ENCODE measurements at regions not wholly inside any gene's neighbourhood (a gene's known extent, or its start where the extent isn't known, plus 50 kb on each side); places are given as distances from the start of the nearest gene placed in this dataset.
"Not testable (repeated sequence)": the region's sequence is repeated elsewhere in the genome, so short reads cannot be mapped to it uniquely, and the experiment has no call there.

GRCh38 chr7:90033850-90034249 is 120.4 kb upstream of the STEAP1 start:
- no peak overlapping the region for H3K4me3 ChIP-seq
- no peaks in the 10 kb centered on the region for H3K36me3 ChIP-seq
- H3K27ac ChIP-seq, result peak overlapping the region in 9 of 11 experiments; percentile 72 to 87 (median 80); a peak in 18 of 22 replicates
- TF ChIP-seq Cebpa-rat (IDR thresholded peaks at IDR 0.05), result peak in 3 of 11 experiments; percentile 49 to 74 (median 70); a peak in 5 of 22 replicates
- H3K4me2 ChIP-seq, result peak overlapping the region; percentile 27 to 65 (median 49); a peak in 21 of 22 replicates
- no peaks in the 10 kb centered on the region for H4K20me1 ChIP-seq
- H3K27me3 ChIP-seq, result no peaks in the 10 kb centered on the region
- H3K9ac ChIP-seq, result peak overlapping the region in 7 of 11 experiments; percentile 39 to 61 (median 49); a peak in 13 of 22 replicates
- H3K9me3 ChIP-seq (replicated peaks in 1 of 11), result peaks cover 0 to 7% (median 0%) of the 10 kb centered on the region in 11 experiments; a peak in 1 of 22 replicates
- H3K4me1 ChIP-seq, result peaks cover 8 to 31% (median 19%) of the 10 kb centered on the region in 10 experiments; a peak in 19 of 20 replicates

GRCh38 chr7:90053094-90053493 is 101.2 kb upstream of the STEAP1 start:
- Histone ChIP-seq H3K4me3 (no peak overlapping the region), H3K27me3 (no peaks in the 10 kb centered on the region), H3K9me3 (replicated peaks in 1 of 11) (peaks cover 7 to 23% (median 20%) of the 10 kb centered on the region in 11 experiments; a peak in 19 of 22 replicates), H3K9ac (no peak overlapping the region), H3K36me3 (no peaks in the 10 kb centered on the region), H3K27ac (no peak overlapping the region), H3K4me1 (peaks cover 0 to 7% (median 0%) of the 10 kb centered on the region in 10 experiments; a peak in 2 of 20 replicates), H3K4me2 (0 out of 22 replicates have a peak overlapping the region, but pooled peaks of 2 of the 11 experiments have one; percentile 7 to 28), H4K20me1 (no peaks in the 10 kb centered on the region)
- no peak for TF ChIP-seq Cebpa-rat (IDR thresholded peaks at IDR 0.05)

DNA sequence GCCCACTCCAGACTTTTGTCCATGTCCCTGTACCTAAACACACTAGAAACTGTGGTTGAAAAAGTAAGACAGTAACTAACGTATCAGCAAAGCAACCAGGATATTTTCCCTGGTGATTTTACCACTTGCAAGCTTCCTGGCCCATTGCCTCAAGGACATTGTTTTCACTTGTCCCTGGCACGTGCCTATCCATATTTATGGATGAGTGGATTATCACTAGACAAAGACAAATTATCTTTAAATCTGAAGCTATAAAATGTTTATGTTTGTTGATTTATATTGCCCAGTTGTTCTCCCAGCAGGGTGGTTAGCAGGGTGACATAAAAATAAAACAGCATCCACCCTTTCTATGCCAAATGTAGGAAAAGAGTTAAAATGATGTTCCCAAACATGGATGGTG is 93.2 kb upstream of the STEAP1 start:
- no peak overlapping the region for H3K9ac ChIP-seq
- no peak overlapping the region for H3K4me3 ChIP-seq
- H4K20me1 ChIP-seq, result no peaks in the 10 kb centered on the region
- no peak for TF ChIP-seq Cebpa-rat (IDR thresholded peaks at IDR 0.05)
- no peaks in the 10 kb centered on the region for H3K27me3 ChIP-seq
- no peaks in the 10 kb centered on the region for H3K9me3 ChIP-seq (replicated peaks in 1 of 11)
- no peaks in the 10 kb centered on the region for H3K36me3 ChIP-seq
- H3K4me2 ChIP-seq, result no peak overlapping the region
- H3K27ac ChIP-seq, result no peak overlapping the region
- peaks cover 0 to 6% (median 0%) of the 10 kb centered on the region in 10 experiments; a peak in 5 of 20 replicates for H3K4me1 ChIP-seq

GRCh38 chr7:90064370-90064769 is 89.9 kb upstream of the STEAP1 start:
- no peak for TF ChIP-seq Cebpa-rat (IDR thresholded peaks at IDR 0.05)
- H3K27me3 ChIP-seq, result no peaks in the 10 kb centered on the region
- H3K9me3 ChIP-seq (replicated peaks in 1 of 11), result no peaks in the 10 kb centered on the region
- no peaks in the 10 kb centered on the region for H4K20me1 ChIP-seq
- H3K4me2 ChIP-seq, result peak overlapping the region in 3 of 11 experiments; percentile 10 to 46 (median 18); a peak in 4 of 22 replicates
- no peaks in the 10 kb centered on the region for H3K36me3 ChIP-seq
- H3K4me3 ChIP-seq, result no peak overlapping the region
- no peak overlapping the region for H3K9ac ChIP-seq
- H3K27ac ChIP-seq, result no peak overlapping the region
- H3K4me1 ChIP-seq, result peaks cover 0 to 6% (median 0%) of the 10 kb centered on the region in 10 experiments; a peak in 5 of 20 replicates

DNA sequence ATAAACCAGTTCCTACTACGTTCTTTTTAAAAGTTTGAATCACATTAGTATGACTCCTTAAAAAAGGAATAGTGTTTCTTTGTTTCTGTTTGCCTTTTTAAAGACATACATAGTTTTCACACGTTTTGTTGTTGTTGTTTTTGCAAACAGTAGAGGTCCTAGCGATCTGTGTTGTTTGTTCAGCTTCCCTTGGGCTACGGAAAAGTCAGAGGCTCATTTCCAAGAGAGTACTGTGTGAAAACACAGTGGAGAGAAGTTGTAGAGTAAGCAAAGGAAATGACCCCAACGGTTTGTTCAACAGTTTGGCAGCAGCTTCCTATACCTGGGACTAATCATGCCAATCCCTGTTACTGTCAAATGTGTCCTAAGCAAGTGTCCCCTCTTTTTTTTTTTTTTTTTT is 87.1 kb upstream of the STEAP1 start:
- Histone ChIP-seq H3K36me3 (no peaks in the 10 kb centered on the region), H3K4me3 (no peak overlapping the region)

DNA sequence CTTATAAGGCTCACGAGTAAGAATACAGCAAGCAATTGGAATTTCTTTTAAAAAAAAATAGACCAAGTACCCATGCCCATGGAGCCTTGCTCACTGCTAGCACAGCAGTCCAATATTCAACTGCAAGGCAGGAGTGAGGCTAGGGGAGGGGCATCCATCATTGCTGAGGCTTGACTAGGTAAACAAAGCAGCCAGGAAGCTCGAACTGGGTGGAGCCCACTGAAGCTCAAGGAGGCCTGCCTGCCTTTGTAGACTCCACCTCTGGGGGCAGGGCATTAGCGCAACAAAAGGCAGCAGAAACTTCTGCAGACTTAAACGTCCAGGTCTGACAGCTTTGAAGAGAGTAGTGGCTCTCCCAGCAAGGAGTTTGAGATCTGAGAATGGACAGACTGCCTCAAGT is 84.0 kb upstream of the STEAP1 start:
- not testable (repeated sequence) for H3K36me3 ChIP-seq; H3K4me3 ChIP-seq; H3K27me3 ChIP-seq; H3K27ac ChIP-seq; H3K9ac ChIP-seq; H4K20me1 ChIP-seq; H3K4me1 ChIP-seq; H3K4me2 ChIP-seq; H3K9me3 ChIP-seq (replicated peaks in 1 of 11)

More for the DNA sequence above, 87.1 kb upstream of the STEAP1 start:
- H3K4me1 ChIP-seq, result peaks cover 0 to 6% (median 0%) of the 10 kb centered on the region in 10 experiments; a peak in 5 of 20 replicates
- H4K20me1 ChIP-seq, result no peaks in the 10 kb centered on the region
- H3K9ac ChIP-seq, result no peak overlapping the region
- no peak for TF ChIP-seq Cebpa-rat (IDR thresholded peaks at IDR 0.05)
- H3K9me3 ChIP-seq (replicated peaks in 1 of 11), result peaks cover 0 to 5% (median 0%) of the 10 kb centered on the region in 11 experiments; a peak in 2 of 22 replicates
- H3K27ac ChIP-seq, result no peak overlapping the region
- H3K4me2 ChIP-seq, result no peak overlapping the region
- no peaks in the 10 kb centered on the region for H3K27me3 ChIP-seq

DNA sequence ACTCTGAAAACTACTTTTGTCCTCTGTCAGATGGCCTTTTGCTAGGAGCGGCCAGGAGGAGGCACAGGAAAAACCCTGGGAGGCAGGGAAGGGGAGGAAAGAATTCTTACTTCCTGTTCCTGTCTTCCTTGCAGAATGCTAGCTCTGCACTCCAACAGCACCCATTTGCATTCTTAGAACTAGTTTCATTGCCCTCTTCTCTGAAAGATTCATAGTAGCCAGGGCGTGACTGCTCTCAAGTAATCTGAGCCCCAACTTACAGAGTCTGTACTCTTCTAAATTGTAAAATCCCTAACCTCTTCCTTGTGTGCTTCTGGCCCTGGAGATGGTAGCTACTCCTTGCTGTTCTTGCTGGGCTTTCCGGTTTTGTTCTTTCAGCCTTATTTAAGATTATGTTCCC is 75.3 kb upstream of the STEAP1 start:
- no peaks in the 10 kb centered on the region for H3K27me3 ChIP-seq
- TF ChIP-seq Cebpa-rat (IDR thresholded peaks at IDR 0.05), result no peak
- H3K27ac ChIP-seq, result no peak overlapping the region
- no peaks in the 10 kb centered on the region for H3K4me1 ChIP-seq
- H4K20me1 ChIP-seq, result no peaks in the 10 kb centered on the region
- no peak overlapping the region for H3K9ac ChIP-seq
- H3K36me3 ChIP-seq, result no peaks in the 10 kb centered on the region
- H3K4me3 ChIP-seq, result no peak overlapping the region
- peaks cover 0 to 12% (median 0%) of the 10 kb centered on the region in 11 experiments; a peak in 2 of 22 replicates for H3K9me3 ChIP-seq (replicated peaks in 1 of 11)
- H3K4me2 ChIP-seq, result no peak overlapping the region

DNA sequence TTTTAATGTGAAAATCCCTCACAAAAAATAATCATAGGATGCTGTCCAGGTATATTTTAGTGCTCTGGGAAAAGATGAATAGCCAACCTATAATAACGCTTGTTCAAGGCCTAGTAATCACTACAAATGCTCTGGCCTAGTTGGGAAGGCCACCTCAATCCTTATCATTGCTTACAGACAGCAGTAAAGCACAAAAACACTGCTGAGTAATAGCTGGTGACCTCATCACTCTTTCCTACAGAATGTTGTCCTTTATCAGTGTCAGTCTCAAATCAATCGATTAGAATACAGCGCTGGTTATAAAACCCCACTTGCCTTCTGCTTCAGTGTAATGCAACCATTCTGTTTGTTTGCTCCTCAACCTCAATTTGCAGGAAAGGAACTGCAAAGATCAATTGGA is 72.6 kb upstream of the STEAP1 start:
- H3K36me3 ChIP-seq, result no peaks in the 10 kb centered on the region
- H3K9ac ChIP-seq, result no peak overlapping the region
- no peaks in the 10 kb centered on the region for H3K4me1 ChIP-seq
- TF ChIP-seq Cebpa-rat (IDR thresholded peaks at IDR 0.05), result no peak
- H4K20me1 ChIP-seq, result no peaks in the 10 kb centered on the region
- no peaks in the 10 kb centered on the region for H3K27me3 ChIP-seq
- H3K9me3 ChIP-seq (replicated peaks in 1 of 11), result 0 out of 22 replicates have a peak, but pooled peaks cover 0 to under 1% (median 0%) of the 10 kb centered on the region in 11 experiments
- no peak overlapping the region for H3K4me3 ChIP-seq
- no peak overlapping the region for H3K4me2 ChIP-seq
- H3K27ac ChIP-seq, result no peak overlapping the region

DNA sequence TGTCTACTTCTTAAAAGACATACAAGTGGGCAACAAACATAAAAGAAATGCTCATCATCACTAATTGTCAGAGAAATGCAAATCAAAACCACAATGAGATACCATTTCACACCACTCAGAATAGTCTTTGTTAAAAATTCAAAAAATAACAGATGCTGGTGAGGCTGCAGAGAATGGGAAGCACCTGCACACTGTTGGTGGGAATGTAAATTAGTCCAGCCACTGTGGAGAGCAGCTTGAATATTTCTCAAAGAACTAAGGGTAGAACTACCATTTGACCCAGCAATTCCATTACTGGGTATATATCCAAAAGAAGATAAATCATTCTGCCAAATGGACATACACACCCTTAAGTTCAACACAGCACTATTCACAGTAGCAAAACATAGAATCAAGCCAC is 61.8 kb upstream of the STEAP1 start:
- Histone ChIP-seq H3K4me1 (peaks cover 0 to 12% (median 0%) of the 10 kb centered on the region in 10 experiments; a peak in 4 of 20 replicates), H3K36me3 (no peaks in the 10 kb centered on the region), H3K4me2 (peak overlapping the region in 2 of 11 experiments; percentile 24 to 29; a peak in 5 of 22 replicates), H3K9ac (no peak overlapping the region), H3K9me3 (replicated peaks in 1 of 11) (peaks cover 0 to 11% (median 0%) of the 10 kb centered on the region in 11 experiments; a peak in 1 of 22 replicates), H3K27me3 (no peaks in the 10 kb centered on the region), H3K27ac (no peak overlapping the region), H3K4me3 (no peak overlapping the region), H4K20me1 (no peaks in the 10 kb centered on the region)
- no peak for TF ChIP-seq Cebpa-rat (IDR thresholded peaks at IDR 0.05)

DNA sequence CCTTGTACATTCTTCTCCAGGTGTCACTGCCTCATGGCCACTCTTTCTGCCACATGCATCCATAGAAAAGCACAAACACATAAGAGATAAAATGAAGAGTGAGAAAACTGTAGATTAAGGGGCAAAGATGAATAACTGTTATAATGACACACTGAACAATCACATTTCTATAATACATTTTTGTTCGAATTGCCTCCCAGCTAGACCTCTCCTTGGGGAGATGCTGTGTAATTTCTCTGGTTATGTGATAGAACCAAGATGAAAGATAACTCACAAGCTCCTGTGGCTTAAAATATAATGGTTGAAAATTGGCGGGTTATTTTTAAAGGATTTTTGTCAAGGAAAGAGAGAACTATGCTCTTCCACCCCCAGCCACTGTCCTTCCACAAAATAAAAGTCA is 60.2 kb upstream of the STEAP1 start:
- no peak for TF ChIP-seq Cebpa-rat (IDR thresholded peaks at IDR 0.05)

More for the DNA sequence above, 60.2 kb upstream of the STEAP1 start:
- Histone ChIP-seq H3K9me3 (replicated peaks in 1 of 11) (peaks cover 0 to 11% (median 0%) of the 10 kb centered on the region in 11 experiments; a peak in 1 of 22 replicates), H3K4me3 (no peak overlapping the region), H3K4me2 (no peak overlapping the region), H4K20me1 (no peaks in the 10 kb centered on the region), H3K9ac (no peak overlapping the region), H3K27ac (no peak overlapping the region), H3K4me1 (peaks cover 0 to 12% (median 0%) of the 10 kb centered on the region in 10 experiments; a peak in 4 of 20 replicates), H3K27me3 (no peaks in the 10 kb centered on the region), H3K36me3 (no peaks in the 10 kb centered on the region)

Measured in BLaER1 treated with 17β-estradiol and CSF1 and Interleukin-3, amounts not matched to agents 10 nM and 100 nM (cell line).